Gastrocnemius medialis (tissue), 4 donors: ENCODE measurements at regions not wholly inside any gene's neighbourhood (a gene's known extent, or its start where the extent isn't known, plus 50 kb on each side); places are given as distances from the start of the nearest gene placed in this dataset.

ENCODE experiments used
- ATAC-seq, 2 donors: fragments of 150-250 bp; one replicate each; pipeline ENCODE4 v1.9.1; 2016
- DNase-seq, 2 donors: peaks; one replicate each; pipeline ENCODE4 v3.0.0-alpha.2; 2019
- H3K27ac ChIP-seq, 4 donors: fragments of 200-600 bp; sonication (generic); 1 replicate in 1 of 4; 2 replicates in 3 of 4; pipeline ENCODE4 v1.5.1; 2016 to 2018; ENCODE audit warnings: mild to moderate bottlenecking in 2 of 4, moderate library complexity in 1 of 4
- H3K27me3 ChIP-seq, 3 donors: fragments of 200-600 bp; sonication (generic) in 2 of 3; 1 replicate in 1 of 3; 2 replicates in 2 of 3; pipeline versions ENCODE4 v1.5.1 to v1.6.0; 2016 to 2019; ENCODE audit warnings: mild to moderate bottlenecking in 1 of 3, moderate library complexity in 1 of 3
- H3K36me3 ChIP-seq, 2 donors: fragments of 200-600 bp; sonication (generic) in 1 of 2; one replicate each; pipeline ENCODE4 v1.5.1; 2017 to 2018
- H3K4me1 ChIP-seq, 2 donors: fragments of 200-600 bp; sonication (generic) in 1 of 2; one replicate each; pipeline ENCODE4 v1.5.1; 2016 to 2017; ENCODE audit warnings: mild to moderate bottlenecking in 2 of 2
- H3K4me3 ChIP-seq, 4 donors: fragments of 200-600 bp; sonication (generic) in 3 of 4; 1 replicate in 1 of 4; 2 replicates in 3 of 4; pipeline ENCODE4 v1.5.1; 2016 to 2019; ENCODE audit warnings: mild to moderate bottlenecking in 2 of 4
- H3K9me3 ChIP-seq, 3 donors: fragments of 200-600 bp; sonication (generic) in 2 of 3; 1 replicate in 1 of 3; 2 replicates in 2 of 3; pipeline ENCODE4 v1.5.1; 2016 to 2019
- POLR2A ChIP-seq, 2 donors: fragments of 450-650 bp; IDR thresholded peaks; one replicate each; pipeline ENCODE4 v1.6.1; 2017; ENCODE audit warnings: antibody characterized with exemption in 2 of 2, mild to moderate bottlenecking in 2 of 2, moderate library complexity in 2 of 2
- in situ Hi-C, 4 donors: fragments of 200-750 bp; cut with MboI; loops; one replicate each; pipeline versions ENCODE4 v1.15.0 to v1.8.0; 2017; ENCODE audit warnings: low sequenced_read_pairs in 4 of 4
- intact Hi-C: fragments of 100-400 bp; cut with DNase I; formaldehyde crosslinking; loops from one replicate; pipeline ENCODE4 v1.15.1; 2023; ENCODE audit warnings: low total_unique reads
- TF ChIP-seq, protein P1 (sequence below), 5 experiments: fragments of 450-650 bp in 3 of 5; fragments of 200-600 bp in 2 of 5; sonication (generic) in 2 of 5; IDR thresholded peaks in 4 of 5; conservative IDR thresholded peaks in 1 of 5; 1 replicate in 4 of 5; 2 replicates in 1 of 5; pipeline ENCODE4 v1.5.1; 2016 to 2019; ENCODE audit warnings: antibody characterized with exemption in 5 of 5, mild to moderate bottlenecking in 3 of 5, moderate library complexity in 3 of 5

- in situ Hi-C loops: no loop called here
- no peaks in the 10 kb centered on the region for H3K4me1 ChIP-seq
- no peaks in the 10 kb centered on the region for H3K27me3 ChIP-seq
- no peaks in the 10 kb centered on the region for H3K36me3 ChIP-seq
- no peak overlapping the region for H3K27ac ChIP-seq
- H3K4me3 ChIP-seq: no peak overlapping the region
- intact Hi-C loops: no loop called here
- no peak for TF ChIP-seq POLR2A (IDR thresholded peaks at IDR 0.05)
- TF ChIP-seq, protein P1, sequence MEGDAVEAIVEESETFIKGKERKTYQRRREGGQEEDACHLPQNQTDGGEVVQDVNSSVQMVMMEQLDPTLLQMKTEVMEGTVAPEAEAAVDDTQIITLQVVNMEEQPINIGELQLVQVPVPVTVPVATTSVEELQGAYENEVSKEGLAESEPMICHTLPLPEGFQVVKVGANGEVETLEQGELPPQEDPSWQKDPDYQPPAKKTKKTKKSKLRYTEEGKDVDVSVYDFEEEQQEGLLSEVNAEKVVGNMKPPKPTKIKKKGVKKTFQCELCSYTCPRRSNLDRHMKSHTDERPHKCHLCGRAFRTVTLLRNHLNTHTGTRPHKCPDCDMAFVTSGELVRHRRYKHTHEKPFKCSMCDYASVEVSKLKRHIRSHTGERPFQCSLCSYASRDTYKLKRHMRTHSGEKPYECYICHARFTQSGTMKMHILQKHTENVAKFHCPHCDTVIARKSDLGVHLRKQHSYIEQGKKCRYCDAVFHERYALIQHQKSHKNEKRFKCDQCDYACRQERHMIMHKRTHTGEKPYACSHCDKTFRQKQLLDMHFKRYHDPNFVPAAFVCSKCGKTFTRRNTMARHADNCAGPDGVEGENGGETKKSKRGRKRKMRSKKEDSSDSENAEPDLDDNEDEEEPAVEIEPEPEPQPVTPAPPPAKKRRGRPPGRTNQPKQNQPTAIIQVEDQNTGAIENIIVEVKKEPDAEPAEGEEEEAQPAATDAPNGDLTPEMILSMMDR (IDR thresholded peaks at IDR 0.05 in 4 of 5, conservative IDR thresholded peaks at IDR 0.05 in 1 of 5): no peak
- DNase-seq: no peak
- no peaks in the 10 kb centered on the region for H3K9me3 ChIP-seq
- ATAC-seq: no peak
Measured at GRCh38 chr1:101451888-101452287, 215.1 kb downstream of the S1PR1 start.

DNA sequence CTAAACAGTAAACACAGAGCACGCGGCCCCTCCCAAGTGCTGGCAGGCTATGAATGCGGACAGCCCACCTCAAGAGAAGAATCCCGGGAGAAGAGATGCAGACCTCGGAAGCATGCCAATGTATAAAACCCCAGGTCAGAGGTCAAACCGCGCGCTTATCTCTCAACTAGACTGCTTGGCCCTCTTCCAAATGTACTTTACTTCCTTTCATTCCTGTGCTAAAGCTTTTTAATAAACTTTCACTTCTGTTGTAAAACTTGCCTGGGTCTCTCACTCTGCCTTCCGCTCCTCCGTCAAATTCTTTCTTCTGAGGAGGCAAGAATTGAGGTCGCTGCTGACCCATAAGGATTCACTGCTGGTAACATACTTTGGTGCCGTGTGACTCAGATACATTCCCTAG lies 216.0 kb downstream of the S1PR1 start:
- Histone ChIP-seq H3K36me3 (no peaks in the 10 kb centered on the region), H3K9me3 (no peaks in the 10 kb centered on the region), H3K27me3 (no peaks in the 10 kb centered on the region), H3K4me3 (no peak overlapping the region), H3K4me1 (no peaks in the 10 kb centered on the region), H3K27ac (no peak overlapping the region)
- in situ Hi-C loops: no loop called here
- no peak for TF ChIP-seq POLR2A (IDR thresholded peaks at IDR 0.05)
- TF ChIP-seq, protein P1 (IDR thresholded peaks at IDR 0.05 in 4 of 5, conservative IDR thresholded peaks at IDR 0.05 in 1 of 5): no peak
- DNase-seq: no peak
- intact Hi-C loops: no loop called here
- ATAC-seq: no peak

DNA sequence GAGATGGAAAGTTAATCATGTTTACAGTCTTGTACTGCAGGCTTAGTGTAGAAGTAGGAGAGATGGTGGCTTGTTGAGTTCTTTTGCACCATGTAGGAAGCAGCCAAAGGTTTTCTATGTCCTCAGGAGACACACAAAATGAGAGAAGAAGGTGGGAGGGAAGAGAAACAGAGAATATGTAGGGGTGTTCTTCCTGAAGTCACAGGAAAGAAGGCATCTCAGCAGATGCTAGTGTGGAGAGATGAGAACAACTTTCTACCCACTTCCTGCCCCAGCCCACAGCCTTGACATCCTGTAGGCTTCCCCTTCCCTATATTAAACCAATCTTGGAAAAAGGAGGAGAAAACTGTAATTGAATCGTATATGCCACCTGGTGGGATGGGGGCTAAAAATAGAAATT lies 217.0 kb downstream of the S1PR1 start:
- H3K4me3 ChIP-seq: no peak overlapping the region
- DNase-seq (no peak), ATAC-seq (no peak)
- H3K9me3 ChIP-seq: no peaks in the 10 kb centered on the region
- intact Hi-C loops: no loop called here
- no peaks in the 10 kb centered on the region for H3K36me3 ChIP-seq
- no peaks in the 10 kb centered on the region for H3K4me1 ChIP-seq
- H3K27ac ChIP-seq: no peak overlapping the region
- no peaks in the 10 kb centered on the region for H3K27me3 ChIP-seq
- in situ Hi-C loops: no loop called here
- TF ChIP-seq, protein P1 (IDR thresholded peaks at IDR 0.05 in 4 of 5, conservative IDR thresholded peaks at IDR 0.05 in 1 of 5): no peak
- no peak for TF ChIP-seq POLR2A (IDR thresholded peaks at IDR 0.05)

GRCh38 chr1:101455166-101455565 lies 218.3 kb downstream of the S1PR1 start:
- intact Hi-C loops: no loop called here
- H3K27ac ChIP-seq: no peak overlapping the region
- H3K4me3 ChIP-seq: no peak overlapping the region
- H3K4me1 ChIP-seq: no peaks in the 10 kb centered on the region
- H3K36me3 ChIP-seq: no peaks in the 10 kb centered on the region
- no peaks in the 10 kb centered on the region for H3K27me3 ChIP-seq
- in situ Hi-C loops: no loop called here
- TF ChIP-seq, protein P1 (IDR thresholded peaks at IDR 0.05 in 4 of 5, conservative IDR thresholded peaks at IDR 0.05 in 1 of 5): no peak
- no peak for TF ChIP-seq POLR2A (IDR thresholded peaks at IDR 0.05)
- no peak for ATAC-seq
- DNase-seq: no peak
- H3K9me3 ChIP-seq: no peaks in the 10 kb centered on the region

DNA sequence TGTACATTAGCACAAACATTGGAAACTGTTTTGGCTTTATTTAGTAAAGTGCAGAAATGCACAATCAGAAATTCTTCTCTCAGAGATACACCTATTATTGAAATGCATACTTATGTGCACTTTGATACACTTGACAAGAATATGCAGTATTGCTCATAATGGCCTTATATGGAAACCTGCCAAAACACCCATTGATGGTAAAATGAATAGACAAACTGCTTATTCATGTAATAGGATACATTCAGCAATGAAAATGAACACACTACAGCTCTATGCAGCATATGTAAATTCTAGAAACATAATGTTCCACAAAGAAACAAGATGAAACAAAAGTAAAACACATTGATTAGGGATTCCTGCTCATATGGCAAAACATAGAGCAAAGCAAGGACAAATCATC lies 223.9 kb downstream of the S1PR1 start:
- no peaks in the 10 kb centered on the region for H3K4me1 ChIP-seq
- no peaks in the 10 kb centered on the region for H3K9me3 ChIP-seq
- no peak for TF ChIP-seq POLR2A (IDR thresholded peaks at IDR 0.05)
- TF ChIP-seq, protein P1 (IDR thresholded peaks at IDR 0.05 in 4 of 5, conservative IDR thresholded peaks at IDR 0.05 in 1 of 5): no peak
- in situ Hi-C loops (loop anchor here in 1 of 4 donors (5.0 kb wide), 1 partner anchor 48 kb away; no protein-coding TSS in a partner anchor), intact Hi-C loops (no loop called here)
- DNase-seq: no peak
- no peaks in the 10 kb centered on the region for H3K36me3 ChIP-seq
- no peak for ATAC-seq
- no peaks in the 10 kb centered on the region for H3K27me3 ChIP-seq
- no peak overlapping the region for H3K4me3 ChIP-seq
- H3K27ac ChIP-seq: no peak overlapping the region
